Esophagus squamous epithelium (tissue), 4 donors: ENCODE measurements at regions not wholly inside any gene's neighbourhood (a gene's known extent, or its start where the extent isn't known, plus 50 kb on each side); places are given as distances from the start of the nearest gene placed in this dataset.

Experiments
- POLR2A ChIP-seq, 4 donors: fragments of 450-650 bp; IDR thresholded peaks; one replicate each; pipeline ENCODE4 v1.6.1; 2017; ENCODE audit warnings: antibody characterized with exemption in 4 of 4, mild to moderate bottlenecking in 4 of 4, moderate library complexity in 3 of 4
- TF ChIP-seq, protein P1 (sequence below), 6 experiments: fragments of 450-650 bp in 4 of 6; fragments of 200-600 bp in 2 of 6; sonication (generic) in 2 of 6; IDR thresholded peaks; one replicate each; pipeline ENCODE4 v1.5.1; 2016 to 2019; ENCODE audit warnings: antibody characterized with exemption in 6 of 6, mild to moderate bottlenecking in 4 of 6, moderate library complexity in 4 of 6

DNA sequence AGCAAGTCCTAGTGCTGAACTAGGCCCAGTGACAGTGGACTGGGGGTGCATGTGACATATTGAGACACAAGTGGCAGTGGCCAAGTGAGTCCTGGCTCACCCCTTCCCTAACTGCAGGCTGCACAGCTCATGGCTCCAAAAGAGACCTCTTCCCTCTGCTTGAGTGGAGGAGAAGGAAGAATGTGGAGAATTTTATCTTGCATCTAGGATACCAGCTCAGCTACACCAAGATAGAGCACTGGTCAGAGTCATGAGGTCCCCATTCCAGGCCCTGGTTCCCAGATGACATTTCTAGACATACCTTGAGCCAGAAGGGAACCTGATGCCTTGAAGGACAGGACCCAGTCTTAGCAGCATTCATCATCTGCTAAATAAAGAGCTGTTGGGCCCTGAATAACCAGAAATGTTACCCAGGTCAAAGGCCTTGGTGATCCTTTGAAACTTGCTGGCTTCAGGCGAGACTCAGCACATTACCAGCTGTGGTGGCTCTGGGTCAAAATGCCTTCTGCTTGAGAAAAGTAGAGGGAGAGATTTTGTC is 114.5 kb downstream of the CDC14C start:
- no peak for TF ChIP-seq POLR2A (IDR thresholded peaks at IDR 0.05)
- TF ChIP-seq, protein P1, sequence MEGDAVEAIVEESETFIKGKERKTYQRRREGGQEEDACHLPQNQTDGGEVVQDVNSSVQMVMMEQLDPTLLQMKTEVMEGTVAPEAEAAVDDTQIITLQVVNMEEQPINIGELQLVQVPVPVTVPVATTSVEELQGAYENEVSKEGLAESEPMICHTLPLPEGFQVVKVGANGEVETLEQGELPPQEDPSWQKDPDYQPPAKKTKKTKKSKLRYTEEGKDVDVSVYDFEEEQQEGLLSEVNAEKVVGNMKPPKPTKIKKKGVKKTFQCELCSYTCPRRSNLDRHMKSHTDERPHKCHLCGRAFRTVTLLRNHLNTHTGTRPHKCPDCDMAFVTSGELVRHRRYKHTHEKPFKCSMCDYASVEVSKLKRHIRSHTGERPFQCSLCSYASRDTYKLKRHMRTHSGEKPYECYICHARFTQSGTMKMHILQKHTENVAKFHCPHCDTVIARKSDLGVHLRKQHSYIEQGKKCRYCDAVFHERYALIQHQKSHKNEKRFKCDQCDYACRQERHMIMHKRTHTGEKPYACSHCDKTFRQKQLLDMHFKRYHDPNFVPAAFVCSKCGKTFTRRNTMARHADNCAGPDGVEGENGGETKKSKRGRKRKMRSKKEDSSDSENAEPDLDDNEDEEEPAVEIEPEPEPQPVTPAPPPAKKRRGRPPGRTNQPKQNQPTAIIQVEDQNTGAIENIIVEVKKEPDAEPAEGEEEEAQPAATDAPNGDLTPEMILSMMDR (IDR thresholded peaks at IDR 0.05), result no peak
